PC-9 (cell line): ENCODE measurements at regions not wholly inside any gene's neighbourhood (a gene's known extent, or its start where the extent isn't known, plus 50 kb on each side); places are given as distances from the start of the nearest gene placed in this dataset.

Source experiments
- CTCF ChIP-seq: fragments of 200-600 bp; sonication (generic); conservative IDR thresholded peaks from 2 replicates; pipeline ENCODE4 v1.6.1; 2017; ENCODE audit warnings: mixed run types, antibody characterized with exemption, mild to moderate bottlenecking, moderate library complexity
- EZH2 ChIP-seq: fragments of 200-600 bp; sonication (generic); IDR thresholded peaks from 2 replicates; pipeline ENCODE4 v1.8.0; 2017; ENCODE audit warnings: antibody characterized with exemption, low read depth

GRCh38 chr14:55913324-55914025, 204.7 kb upstream of the PELI2 start:
- TF ChIP-seq CTCF (no peak), EZH2 (no peak)
